Activated CD4-positive, alpha-beta T cell treated with anti-CD3 and anti-CD28 coated beads, Interleukin-10, Interleukin-2, amounts not matched to agents 100 ng/mL and 50 ng/mL, durations not matched to agents 16 hours and 8 hours (primary cell): ENCODE measurements at regions not wholly inside any gene's neighbourhood (a gene's known extent, or its start where the extent isn't known, plus 50 kb on each side); places are given as distances from the start of the nearest gene placed in this dataset.
"Not testable (repeated sequence)": the region's sequence is repeated elsewhere in the genome, so short reads cannot be mapped to it uniquely, and the experiment has no call there.

Source experiments
- DNase-seq: peaks from one replicate; pipeline ENCODE4 v3.0.0-alpha.2; 2020

DNA sequence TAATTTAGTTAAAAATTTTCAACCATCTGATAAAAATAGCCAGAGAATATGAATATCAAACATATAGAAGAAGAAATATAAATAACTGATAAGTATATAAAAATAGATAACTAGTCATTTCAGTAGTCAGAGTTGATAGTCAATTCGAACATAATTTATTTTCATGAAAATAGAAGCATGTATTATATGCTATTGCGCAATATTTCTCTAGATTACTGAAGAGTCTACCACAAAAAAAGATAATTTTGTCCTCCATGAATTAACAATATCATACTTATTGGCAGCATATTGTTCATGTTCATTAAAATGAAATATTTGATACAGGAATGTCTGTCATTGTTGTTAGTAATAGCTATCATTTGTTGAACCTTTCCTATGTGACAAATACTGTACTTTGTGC lies 376.2 kb upstream of the TOM1L1 start:
- DNase-seq: no peak

DNA sequence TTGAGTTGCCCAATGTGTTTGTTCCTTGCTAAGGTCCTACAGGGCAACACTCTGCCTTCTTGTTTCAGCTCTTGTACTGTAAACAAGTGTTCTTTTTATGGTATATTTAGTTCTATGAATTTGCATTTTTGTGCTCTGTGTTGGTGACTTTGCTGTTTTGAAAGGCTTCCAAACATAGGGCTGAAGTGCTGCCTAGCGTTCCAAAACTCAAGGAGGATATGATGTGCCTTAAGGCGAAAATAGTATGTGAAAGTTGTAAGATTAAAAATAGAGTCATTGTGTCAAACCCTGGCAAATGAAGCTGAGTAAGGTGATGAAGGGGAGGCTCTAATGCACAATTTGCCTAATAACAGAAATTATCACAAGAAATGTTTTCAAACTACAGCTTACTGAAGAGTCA lies 372.7 kb upstream of the TOM1L1 start:
- DNase-seq: no peak

DNA sequence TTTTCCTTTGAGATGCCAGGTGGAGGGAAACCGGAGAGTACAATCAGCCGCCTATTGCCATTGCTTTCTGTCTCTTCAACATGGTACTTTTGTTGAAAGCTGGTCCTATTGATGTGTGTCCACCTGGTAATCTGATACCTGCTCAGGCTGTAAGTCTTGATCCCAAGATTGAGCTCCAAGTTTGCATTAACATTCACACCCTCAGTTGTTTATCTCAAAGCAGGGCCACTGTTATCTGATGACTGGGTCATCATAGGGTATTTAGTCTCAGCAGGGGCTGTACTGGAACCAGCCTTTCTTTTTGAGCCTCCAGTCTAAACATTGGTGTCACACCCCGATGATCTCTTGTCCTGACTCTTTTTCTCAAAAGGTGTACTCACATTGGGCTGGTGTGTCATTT lies 370.3 kb upstream of the TOM1L1 start:
- no peak for DNase-seq

- no peak for DNase-seq
Observed at GRCh38 chr17:54536306-54536705, 364.3 kb upstream of the TOM1L1 start.

DNA sequence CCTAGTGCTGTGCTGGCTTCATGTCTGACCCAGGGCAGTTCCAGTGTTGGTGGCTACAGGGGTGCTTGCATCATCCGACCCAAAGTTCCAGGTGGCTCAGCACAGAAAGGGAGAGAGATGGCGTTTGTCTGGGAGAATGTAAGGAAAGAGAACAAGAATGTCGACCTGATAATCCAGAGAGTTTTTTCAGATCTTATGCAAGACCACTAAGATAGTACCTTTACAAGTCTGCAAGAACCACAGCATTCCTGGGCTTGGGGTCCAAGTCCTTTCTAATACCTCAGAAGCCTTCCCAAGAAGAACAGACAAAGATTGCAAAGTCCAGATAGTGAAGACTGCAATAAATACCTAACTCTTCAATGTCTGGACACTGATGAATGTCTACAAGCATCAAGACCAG lies 363.0 kb upstream of the TOM1L1 start:
- DNase-seq: no peak

DNA sequence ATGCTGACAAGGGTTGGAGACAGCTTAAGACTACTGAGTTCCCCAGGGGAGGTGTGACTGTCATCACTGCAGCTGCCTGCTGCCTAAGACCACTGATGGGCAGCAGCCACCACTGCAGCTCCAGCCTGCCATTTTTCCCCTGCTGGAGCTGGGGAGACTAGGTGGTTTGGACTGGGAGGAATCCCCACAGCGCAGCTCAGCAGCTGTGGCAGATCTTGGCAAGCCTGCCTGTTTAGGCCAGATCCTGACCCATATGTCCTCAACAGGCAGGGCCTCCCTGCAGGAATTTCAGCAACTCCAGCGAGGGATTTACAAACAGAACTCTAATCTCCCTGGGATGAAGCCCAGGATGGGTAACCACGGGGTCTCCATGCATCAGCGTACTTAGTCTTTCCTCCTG lies 356.4 kb upstream of the TOM1L1 start:
- DNase-seq: no peak

DNA sequence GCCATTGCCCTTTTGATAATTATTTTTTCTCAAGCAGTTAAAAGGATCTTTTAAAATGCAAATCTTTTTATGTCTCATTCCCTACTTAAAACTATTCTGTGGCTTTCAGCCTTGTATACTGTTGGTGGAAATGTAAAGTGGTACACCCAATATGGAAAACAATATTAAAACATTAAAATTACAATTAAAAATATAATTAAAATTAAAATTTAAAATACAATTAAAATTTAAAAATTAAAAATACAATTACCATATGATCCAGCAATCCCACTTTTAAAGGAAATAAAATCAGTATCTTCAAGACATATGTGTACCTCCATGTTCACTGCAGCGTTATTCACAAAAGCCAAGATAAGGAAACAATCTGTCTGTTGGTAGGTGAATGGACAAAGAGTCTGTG lies 340.8 kb upstream of the TOM1L1 start:
- no peak for DNase-seq

- DNase-seq: no peak
Observed at GRCh38 chr17:54608634-54609155, 292.0 kb upstream of the TOM1L1 start.

GRCh38 chr17:54620399-54620978 lies 280.2 kb upstream of the TOM1L1 start:
- DNase-seq: no peak

DNA sequence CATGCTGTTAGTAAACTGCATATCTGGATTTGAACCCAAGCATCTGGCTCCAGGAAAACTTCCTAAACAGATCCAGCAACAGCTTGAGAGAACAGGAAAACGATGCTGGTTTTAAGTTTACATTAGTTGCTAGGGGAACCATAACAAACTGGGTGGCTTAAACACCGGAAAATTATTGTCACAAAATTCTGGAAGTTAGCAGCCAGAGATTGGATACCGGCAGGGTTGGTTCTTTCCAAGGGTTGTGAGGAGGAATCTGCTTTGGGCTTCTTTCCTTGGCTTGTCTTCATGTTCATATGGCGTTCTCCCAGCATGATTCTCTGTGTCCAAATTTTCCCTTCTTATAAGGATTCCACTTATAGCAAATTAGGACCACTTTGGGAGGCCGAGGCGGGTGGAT lies 276.9 kb upstream of the TOM1L1 start:
- DNase-seq: no peak

DNA sequence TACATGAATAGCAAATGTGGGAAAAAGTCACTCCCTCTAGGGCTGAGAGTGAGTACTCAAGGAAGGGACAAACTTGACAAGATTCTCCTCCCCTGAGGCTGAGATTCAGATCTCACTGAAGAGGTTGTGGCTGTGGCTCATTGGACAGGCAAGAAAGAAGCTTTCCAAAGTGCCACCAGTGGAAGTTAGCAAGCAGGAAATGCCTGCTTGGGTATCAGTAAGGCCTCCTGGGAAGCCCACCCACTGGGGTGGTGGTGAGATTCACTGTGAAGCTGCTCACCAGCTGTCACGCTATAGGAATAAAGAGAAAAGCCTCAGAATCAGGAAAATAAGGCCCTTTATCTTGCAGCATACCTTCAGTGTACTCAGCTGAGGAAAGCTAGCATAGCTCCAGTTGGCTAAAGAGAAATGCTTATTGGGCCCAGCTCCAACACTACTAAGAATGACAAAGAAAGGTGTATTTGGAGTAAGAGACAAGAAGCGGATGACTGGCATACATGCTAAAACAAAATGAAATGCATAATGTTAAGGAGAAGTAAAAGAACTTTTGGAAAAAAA lies 274.4 kb upstream of the TOM1L1 start:
- DNase-seq: no peak

GRCh38 chr17:54639426-54639825 lies 261.2 kb upstream of the TOM1L1 start:
- DNase-seq: not testable (repeated sequence)

GRCh38 chr17:54662978-54663876 lies 237.4 kb upstream of the TOM1L1 start:
- no peak for DNase-seq

DNA sequence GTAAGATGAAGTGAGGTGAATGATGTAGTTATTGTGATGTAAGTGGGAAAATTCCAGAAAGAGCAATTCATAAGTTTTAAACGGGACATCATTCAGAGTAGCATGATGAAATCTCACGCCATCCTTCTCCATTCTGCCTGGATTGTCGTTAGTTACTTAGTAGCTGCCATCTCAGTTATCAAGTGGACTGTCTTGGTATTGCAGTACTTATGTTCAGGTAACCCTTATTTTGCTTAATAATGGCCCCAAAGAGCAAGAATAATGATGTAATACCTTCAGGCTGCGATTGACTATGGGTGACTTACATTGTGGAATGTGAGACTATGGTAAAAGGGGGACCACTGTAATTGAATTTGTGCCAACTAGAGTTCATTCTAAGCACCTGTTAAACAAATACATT lies 234.1 kb upstream of the TOM1L1 start:
- no peak for DNase-seq

DNA sequence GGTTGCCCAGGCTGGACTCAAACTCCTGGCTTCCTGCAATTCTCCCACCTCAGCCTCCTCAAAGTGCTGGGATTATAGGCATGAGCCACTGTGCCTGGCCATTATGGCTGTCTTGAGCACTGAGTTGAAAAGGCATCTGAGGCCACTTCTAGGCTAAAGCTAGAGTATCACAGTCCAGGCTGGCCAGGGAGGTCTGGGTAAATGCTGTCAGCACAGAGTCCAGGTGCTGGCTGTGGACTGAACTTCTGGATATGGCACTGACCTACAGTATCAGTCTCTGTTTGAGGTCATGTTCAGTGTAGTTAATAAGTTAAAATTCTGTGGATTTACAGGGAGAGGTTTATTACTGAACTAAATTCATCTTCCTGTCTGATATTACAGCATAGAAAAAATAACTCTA lies 222.5 kb upstream of the TOM1L1 start:
- no peak for DNase-seq

- no peak for DNase-seq
Observed at GRCh38 chr17:54680410-54680809, 220.2 kb upstream of the TOM1L1 start.

DNA sequence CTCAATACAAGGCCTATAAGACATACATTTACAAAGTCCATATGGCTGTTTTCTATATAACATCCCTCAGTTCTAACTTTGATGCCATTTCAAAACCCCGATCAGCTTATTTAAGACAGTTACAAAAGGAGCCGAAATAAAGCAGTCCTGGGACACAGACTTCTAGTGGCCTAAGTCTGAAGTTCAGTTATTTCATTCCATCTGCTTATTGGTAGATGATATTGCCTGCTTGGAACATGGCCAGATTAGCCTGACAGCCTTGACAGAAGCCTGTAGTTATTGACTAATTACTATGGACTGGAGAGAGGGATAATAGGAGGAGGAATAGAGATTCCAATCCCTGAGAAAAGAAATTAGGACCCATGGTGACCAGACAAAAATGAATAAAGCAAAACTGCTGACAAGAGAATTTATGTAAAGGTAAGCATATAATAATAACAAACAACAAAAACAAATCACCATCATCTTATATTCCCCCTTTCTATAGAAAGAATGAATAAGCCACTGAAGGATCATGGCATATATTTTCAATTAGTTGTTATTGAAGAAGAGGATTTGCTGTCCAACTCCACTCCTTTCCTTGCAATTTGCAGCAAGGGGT lies 206.3 kb upstream of the TOM1L1 start:
- DNase-seq: no peak

DNA sequence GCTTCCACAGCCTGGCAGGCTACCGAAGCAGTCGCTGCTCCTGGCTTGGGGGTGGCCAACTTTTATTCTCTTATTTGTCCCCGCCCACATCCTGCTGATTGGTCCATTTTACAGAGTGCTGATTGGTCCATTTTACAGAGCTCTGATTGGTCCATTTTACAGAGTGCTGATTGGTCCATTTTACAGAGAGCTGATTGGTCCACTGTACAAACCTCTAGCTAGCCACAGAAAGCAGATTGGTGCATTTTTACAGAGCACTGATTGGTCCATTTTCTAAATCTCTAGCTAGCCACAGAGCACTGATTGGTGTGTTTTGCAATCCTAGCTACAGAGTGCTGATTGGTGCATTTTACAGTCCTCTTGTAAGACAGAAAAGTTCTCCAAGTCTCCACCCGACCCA lies 187.9 kb upstream of the TOM1L1 start:
- not testable (repeated sequence) for DNase-seq

GRCh38 chr17:54718286-54718685 lies 182.4 kb upstream of the TOM1L1 start:
- no peak for DNase-seq

GRCh38 chr17:54727624-54728023 lies 173.0 kb upstream of the TOM1L1 start:
- no peak for DNase-seq

- no peak for DNase-seq
Observed at GRCh38 chr17:54736573-54736972, 164.1 kb upstream of the TOM1L1 start.

- DNase-seq: no peak
Observed at GRCh38 chr17:54738496-54738895, 162.2 kb upstream of the TOM1L1 start.

DNA sequence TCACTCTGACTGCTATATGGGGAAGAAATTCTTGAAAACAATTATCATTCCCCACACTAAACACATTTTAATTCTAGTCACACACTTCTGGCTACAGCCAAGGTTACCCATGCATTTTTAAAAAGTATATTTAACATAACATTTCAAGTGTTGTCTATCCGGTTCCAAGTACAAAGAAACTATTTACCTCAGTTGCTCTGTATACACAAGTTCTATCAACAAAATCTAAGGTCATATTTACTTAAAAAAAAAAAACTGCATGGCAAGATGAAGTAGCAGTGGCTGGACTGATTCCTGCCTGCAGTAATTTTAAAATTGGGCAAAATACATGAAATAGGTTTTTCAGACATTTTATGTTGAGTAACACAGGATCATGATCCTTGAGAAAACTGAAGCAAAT lies 155.9 kb upstream of the TOM1L1 start:
- DNase-seq: no peak

GRCh38 chr17:54745239-54745638 lies 155.4 kb upstream of the TOM1L1 start:
- no peak for DNase-seq
